ENCODE measurements at regions not wholly inside any gene's neighbourhood (a gene's known extent, or its start where the extent isn't known, plus 50 kb on each side); places are given as distances from the start of the nearest gene placed in this dataset.

GRCh38 chr22:27127911-27128310 is 470.5 kb downstream of the MIAT start:
- TF ChIP-seq CTCF (IDR thresholded peaks at IDR 0.05) (no peak), EZH2 (IDR thresholded peaks at IDR 0.05; ENCODE audit: borderline replicate concordance, insufficient read depth, low read depth, low read length, poor library complexity, severe bottlenecking) (no peak)
